ENCODE measurements at regions not wholly inside any gene's neighbourhood (a gene's known extent, or its start where the extent isn't known, plus 50 kb on each side); places are given as distances from the start of the nearest gene placed in this dataset.

DNA sequence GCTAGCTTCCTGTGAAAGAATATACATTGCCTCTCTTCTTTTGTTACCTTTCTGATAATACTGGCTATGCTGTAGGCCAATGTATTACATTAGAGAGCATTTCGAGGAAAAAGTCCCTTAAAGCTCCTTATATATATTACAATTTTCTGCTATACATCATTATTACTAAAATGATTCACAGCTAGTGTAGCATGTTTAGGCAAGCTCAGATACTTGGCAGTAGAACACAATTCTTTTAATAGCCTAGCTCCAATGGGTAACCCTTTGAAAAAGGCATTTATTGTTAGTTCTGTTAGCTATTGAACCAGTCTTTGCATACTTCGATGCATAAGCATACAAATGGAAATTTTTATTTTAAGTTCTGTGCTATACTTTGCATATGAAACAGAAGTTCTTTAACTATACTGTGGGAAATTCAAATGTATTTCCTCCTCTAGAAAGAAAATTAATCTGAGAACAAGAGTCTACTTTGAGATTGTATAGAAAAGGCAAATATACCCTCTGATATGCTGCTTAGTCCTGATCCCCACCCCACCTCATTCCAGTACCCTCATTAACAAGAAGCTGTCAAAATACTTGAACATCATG, 55.6 kb upstream of the SKAP2 start (continued):
- TF ChIP-seq FOXJ3 (CRISPR knock-in tag; IDR thresholded peaks at IDR 0.05) (no peak), TAF1 (IDR thresholded peaks at IDR 0.05; ENCODE audit: borderline replicate concordance, low read depth, low read length) (no peak), SMC3 (IDR thresholded peaks at IDR 0.05; ENCODE audit: low read depth, low read length) (no peak)

GRCh38 chr7:26918241-26918640, 53.9 kb upstream of the SKAP2 start:
- TF ChIP-seq MEF2A (IDR thresholded peaks at IDR 0.05; ENCODE audit: borderline replicate concordance, low read depth) (no peak), RAD21 (IDR thresholded peaks at IDR 0.05; ENCODE audit: low read length) (no peak)
- no peak overlapping the region for H3K27ac ChIP-seq (ENCODE audit: low read depth in 2 of 2, low read length in 1 of 2)
- no peaks in the 10 kb centered on the region for H3K4me1 ChIP-seq (ENCODE audit: control insufficient read depth in 1 of 2, insufficient read depth in 2 of 2, low read depth in 1 of 2, low read length in 1 of 2)
- no peaks in the 10 kb centered on the region for H3K79me2 ChIP-seq (ENCODE audit: insufficient read depth)
- no peaks in the 10 kb centered on the region for H3K9me2 ChIP-seq
- no peak overlapping the region for H2AFZ ChIP-seq (ENCODE audit: low read depth)
- peaks cover 20% of the 10 kb centered on the region; the same call in 1 of the 2 replicates for H3K27me3 ChIP-seq (ENCODE audit: insufficient read depth)
- no peak overlapping the region for H3K4me2 ChIP-seq
- POLR2A ChIA-PET, result no interaction called here
- no peaks in the 10 kb centered on the region for H3K9me3 ChIP-seq
- H4K20me1 ChIP-seq (ENCODE audit: insufficient read depth), result no peaks in the 10 kb centered on the region
- no peak overlapping the region for H3K4me3 ChIP-seq (ENCODE audit: low read depth in 2 of 2, low read length in 1 of 2)
- CTCF ChIA-PET, result no interaction called here
- no peak overlapping the region for H3K9ac ChIP-seq
- no peaks in the 10 kb centered on the region for H3F3A ChIP-seq (replicated peaks; ENCODE audit: insufficient read depth)
- DNase-seq, result no peak
- no peaks in the 10 kb centered on the region for H3K36me3 ChIP-seq (replicated peaks in 1 of 2; ENCODE audit: control insufficient read depth in 1 of 2, insufficient read depth in 2 of 2, low read length in 1 of 2)

DNA sequence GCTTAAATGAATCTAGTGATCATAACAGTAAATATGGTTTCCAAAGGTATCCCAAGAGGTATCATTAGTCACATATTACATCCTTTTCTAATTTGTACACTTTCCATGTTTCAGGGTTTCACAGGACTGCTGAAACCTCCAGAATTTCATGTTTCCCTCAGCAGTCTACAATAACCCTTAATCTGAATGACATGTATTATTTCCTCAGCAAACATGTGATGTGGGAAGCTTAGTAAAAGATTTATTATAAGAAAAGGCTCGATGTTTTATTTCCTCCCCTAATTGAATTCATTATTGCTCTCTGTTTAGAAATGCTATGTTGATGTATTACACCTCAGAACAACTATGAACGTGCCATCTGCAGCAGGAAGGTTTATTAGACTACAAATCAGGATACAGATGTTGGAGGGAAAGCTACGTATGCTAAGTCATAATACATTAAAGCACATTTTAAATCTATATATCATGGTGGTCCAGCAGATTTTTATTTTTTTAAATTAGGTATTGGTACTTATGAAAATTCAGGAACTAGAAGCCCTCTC, 52.5 kb upstream of the SKAP2 start:
- Histone ChIP-seq H4K20me1 (ENCODE audit: insufficient read depth) (no peaks in the 10 kb centered on the region), H3K79me2 (ENCODE audit: insufficient read depth) (no peaks in the 10 kb centered on the region), H3K27me3 (ENCODE audit: insufficient read depth) (peaks cover 27% of the 10 kb centered on the region; the same call in 1 of the 2 replicates), H3K36me3 (replicated peaks in 1 of 2; ENCODE audit: control insufficient read depth in 1 of 2, insufficient read depth in 2 of 2, low read length in 1 of 2) (no peaks in the 10 kb centered on the region), H3K27ac (ENCODE audit: low read depth in 2 of 2, low read length in 1 of 2) (no peak overlapping the region), H3F3A (replicated peaks; ENCODE audit: insufficient read depth) (no peaks in the 10 kb centered on the region), H3K9me3 (no peaks in the 10 kb centered on the region), H3K9me2 (no peaks in the 10 kb centered on the region), H3K4me2 (no peak overlapping the region), H3K4me1 (ENCODE audit: control insufficient read depth in 1 of 2, insufficient read depth in 2 of 2, low read depth in 1 of 2, low read length in 1 of 2) (no peaks in the 10 kb centered on the region), H2AFZ (ENCODE audit: low read depth) (no peak overlapping the region), H3K9ac (no peak overlapping the region), H3K4me3 (ENCODE audit: low read depth in 2 of 2, low read length in 1 of 2) (no peak overlapping the region)
- POLR2A ChIA-PET, result no interaction called here
- CTCF ChIA-PET, result no interaction called here
- no peak for DNase-seq
- WGBS (ENCODE audit: low lambda C conversion rate), result 8% methylated on average over 3 of the region's 3 CpGs
- no peak for TF ChIP-seq EP300 (IDR thresholded peaks at IDR 0.05; ENCODE audit: borderline replicate concordance in 1 of 2, low read depth in 1 of 2, low read length in 1 of 2)
- TF ChIP-seq REST (IDR thresholded peaks at IDR 0.05; ENCODE audit: low read depth, low read length), result no peak
- no peak for TF ChIP-seq YY1 (IDR thresholded peaks at IDR 0.05; ENCODE audit: low read depth)
- no peak for TF ChIP-seq RFX5 (IDR thresholded peaks at IDR 0.05; ENCODE audit: low read length)
- no peak for TF ChIP-seq CHD2 (IDR thresholded peaks at IDR 0.05; ENCODE audit: low read length, partially characterized antibody)
- TF ChIP-seq FOSL2 (IDR thresholded peaks at IDR 0.05; ENCODE audit: borderline replicate concordance, low read depth), result no peak
- TF ChIP-seq TAF1 (IDR thresholded peaks at IDR 0.05; ENCODE audit: borderline replicate concordance, low read depth, low read length), result no peak
- TF ChIP-seq RXRA (IDR thresholded peaks at IDR 0.05; ENCODE audit: borderline replicate concordance, low read depth), result no peak
- TF ChIP-seq USF1 (IDR thresholded peaks at IDR 0.05; ENCODE audit: borderline replicate concordance, low read depth), result no peak
- TF ChIP-seq SIN3A (IDR thresholded peaks at IDR 0.05; ENCODE audit: borderline replicate concordance, low read depth, low read length), result no peak
- TF ChIP-seq, protein P1, sequence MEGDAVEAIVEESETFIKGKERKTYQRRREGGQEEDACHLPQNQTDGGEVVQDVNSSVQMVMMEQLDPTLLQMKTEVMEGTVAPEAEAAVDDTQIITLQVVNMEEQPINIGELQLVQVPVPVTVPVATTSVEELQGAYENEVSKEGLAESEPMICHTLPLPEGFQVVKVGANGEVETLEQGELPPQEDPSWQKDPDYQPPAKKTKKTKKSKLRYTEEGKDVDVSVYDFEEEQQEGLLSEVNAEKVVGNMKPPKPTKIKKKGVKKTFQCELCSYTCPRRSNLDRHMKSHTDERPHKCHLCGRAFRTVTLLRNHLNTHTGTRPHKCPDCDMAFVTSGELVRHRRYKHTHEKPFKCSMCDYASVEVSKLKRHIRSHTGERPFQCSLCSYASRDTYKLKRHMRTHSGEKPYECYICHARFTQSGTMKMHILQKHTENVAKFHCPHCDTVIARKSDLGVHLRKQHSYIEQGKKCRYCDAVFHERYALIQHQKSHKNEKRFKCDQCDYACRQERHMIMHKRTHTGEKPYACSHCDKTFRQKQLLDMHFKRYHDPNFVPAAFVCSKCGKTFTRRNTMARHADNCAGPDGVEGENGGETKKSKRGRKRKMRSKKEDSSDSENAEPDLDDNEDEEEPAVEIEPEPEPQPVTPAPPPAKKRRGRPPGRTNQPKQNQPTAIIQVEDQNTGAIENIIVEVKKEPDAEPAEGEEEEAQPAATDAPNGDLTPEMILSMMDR (IDR thresholded peaks at IDR 0.05), result no peak
- no peak for TF ChIP-seq IRF3 (IDR thresholded peaks at IDR 0.05; ENCODE audit: low read depth, low read length)
- no peak for TF ChIP-seq TEAD4 (IDR thresholded peaks at IDR 0.05; ENCODE audit: borderline replicate concordance, insufficient read depth)
- TF ChIP-seq POLR2AphosphoS5 (IDR thresholded peaks at IDR 0.05; ENCODE audit: low read depth, low read length), result no peak
- TF ChIP-seq FOXM1 (IDR thresholded peaks at IDR 0.05; ENCODE audit: low read depth), result no peak
